OCI-M2 (cell line): ENCODE measurements at regions not wholly inside any gene's neighbourhood (a gene's known extent, or its start where the extent isn't known, plus 50 kb on each side); places are given as distances from the start of the nearest gene placed in this dataset.

Experiments used
- DNase-seq: peaks from one replicate; lab custom pipeline; 2025; ENCODE audit not compliant: unreplicated experiment; lab: John Stamatoyannopoulos, UW

DNA sequence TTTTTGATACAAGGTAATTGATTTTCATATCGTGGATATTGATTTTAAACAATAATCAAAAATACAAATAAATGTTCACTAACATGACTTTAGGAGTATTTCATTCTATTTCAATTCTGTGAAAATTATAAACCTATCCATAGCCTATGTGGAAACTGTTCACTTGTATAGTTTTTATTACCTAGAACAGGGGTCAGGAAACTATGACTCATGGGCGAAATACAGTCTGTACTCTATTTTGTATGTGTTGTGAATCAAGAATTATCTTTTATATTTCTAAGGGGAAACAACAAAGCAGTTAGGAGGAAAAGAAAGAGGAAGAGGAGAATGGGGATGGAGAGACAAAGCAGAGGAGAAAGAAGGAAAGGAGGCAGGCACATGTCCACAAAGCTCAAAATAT, 181.7 kb upstream of the VRK2 start:
- DNase-seq, result no peak

GRCh38 chr2:57867730-57868129, 178.9 kb upstream of the VRK2 start:
- no peak for DNase-seq

- no peak for DNase-seq
Observed at GRCh38 chr2:57868619-57869139, 177.9 kb upstream of the VRK2 start.

GRCh38 chr2:57869758-57870344, 176.8 kb upstream of the VRK2 start:
- DNase-seq, result no peak

DNA sequence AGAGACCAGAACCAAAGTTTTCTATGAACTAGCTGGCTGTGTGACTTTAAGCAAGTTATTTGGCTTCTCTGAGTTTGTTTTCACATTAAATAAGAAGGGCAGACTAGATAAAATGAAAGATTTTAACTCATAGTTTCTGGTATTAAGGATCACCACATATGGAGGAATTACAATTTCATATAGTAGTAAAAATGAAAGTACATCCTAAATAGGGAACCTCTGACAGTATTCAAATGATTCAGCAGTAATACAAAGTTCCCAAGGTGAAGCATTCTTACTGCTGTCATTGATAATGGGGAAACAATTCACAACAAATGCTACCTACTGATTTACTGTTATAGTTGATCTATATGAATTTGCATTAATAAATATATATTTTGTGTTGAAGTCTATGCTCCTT, 170.3 kb upstream of the VRK2 start:
- no peak for DNase-seq

DNA sequence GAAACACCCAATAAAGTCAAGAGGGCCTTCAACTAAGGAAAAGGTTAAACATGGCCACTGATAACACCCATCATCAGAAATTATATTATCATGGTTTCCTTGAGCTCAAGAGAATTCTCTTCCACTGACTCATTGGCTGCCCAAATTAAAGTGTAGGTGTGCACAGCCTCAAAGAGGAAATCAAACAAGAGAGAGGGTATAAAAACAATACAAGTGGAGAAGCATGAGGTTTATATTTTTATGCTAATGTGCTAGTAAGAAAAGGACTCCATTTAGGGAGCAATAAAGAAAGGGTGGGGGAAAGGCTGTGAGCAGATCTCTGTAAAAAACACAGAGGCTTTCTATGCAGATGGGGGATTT, 168.8 kb upstream of the VRK2 start:
- no peak for DNase-seq

DNA sequence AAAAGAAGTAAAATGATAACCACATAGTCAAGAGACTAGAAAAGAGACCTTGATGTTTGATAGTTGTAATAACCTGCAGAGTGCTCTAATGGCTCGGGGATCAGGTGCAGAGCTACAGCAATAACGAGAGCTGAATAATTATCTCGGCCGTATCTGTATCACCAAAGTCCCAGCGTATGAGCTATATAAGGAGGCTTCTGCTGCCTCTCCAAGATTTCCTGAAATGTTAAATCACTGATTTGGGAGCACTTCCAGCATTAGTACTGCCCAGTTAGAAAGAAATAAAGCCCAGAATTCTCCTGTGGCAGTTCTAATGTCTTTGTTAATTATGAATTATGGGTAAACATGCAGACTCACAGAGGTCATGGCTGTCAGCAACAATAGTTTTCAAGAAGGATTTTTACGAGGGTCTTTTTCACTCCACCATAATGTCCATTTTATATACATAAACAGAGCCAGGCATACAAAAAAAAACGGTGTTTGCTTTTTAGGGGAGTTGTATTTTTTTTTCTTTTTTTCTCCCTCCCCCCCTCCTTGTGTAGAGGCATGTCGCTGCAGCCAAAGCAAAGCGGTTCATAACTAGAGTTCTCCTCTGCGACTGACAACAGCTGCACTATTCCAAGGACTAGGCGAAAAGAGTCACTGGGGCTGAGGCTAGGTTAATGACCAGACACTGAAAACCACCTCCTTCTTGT, 168.3 kb upstream of the VRK2 start:
- no peak for DNase-seq

DNA sequence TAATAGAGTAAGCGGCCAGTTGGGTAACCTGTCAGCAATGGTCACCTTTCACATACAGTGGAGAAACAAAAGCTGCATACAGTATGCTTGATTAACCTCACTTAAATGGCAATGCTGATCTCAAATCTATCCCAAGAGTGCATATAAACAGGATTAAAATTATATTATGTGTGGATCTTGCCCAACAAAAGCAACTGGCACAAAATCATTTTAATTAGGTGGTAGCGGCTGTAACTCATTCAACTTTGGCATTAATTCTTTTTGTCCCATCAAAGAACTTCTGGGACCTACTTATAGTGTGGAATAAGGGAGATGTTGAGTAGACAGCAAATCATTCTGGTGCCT, 167.8 kb upstream of the VRK2 start:
- DNase-seq, result no peak

GRCh38 chr2:57880446-57880845, 166.2 kb upstream of the VRK2 start:
- DNase-seq, result no peak

DNA sequence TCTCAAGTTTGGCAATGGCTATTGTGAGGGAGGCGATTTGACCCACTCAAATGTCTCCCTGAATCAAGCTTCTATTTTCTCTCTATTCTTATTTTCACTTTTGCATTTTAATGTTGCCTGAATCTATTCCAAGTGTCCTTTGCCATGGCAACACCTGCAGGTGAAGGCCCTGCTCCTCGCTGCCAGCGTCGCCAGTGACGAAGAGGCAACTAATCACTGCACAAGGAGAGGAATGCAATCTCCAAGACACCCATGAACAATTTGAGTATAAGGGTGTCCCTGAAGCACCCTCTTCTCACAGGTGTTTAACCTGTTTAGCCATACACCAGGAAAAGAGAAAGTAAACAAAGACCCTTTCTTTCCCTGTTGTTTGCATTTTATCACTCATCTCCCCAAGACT, 165.6 kb upstream of the VRK2 start:
- no peak for DNase-seq

DNA sequence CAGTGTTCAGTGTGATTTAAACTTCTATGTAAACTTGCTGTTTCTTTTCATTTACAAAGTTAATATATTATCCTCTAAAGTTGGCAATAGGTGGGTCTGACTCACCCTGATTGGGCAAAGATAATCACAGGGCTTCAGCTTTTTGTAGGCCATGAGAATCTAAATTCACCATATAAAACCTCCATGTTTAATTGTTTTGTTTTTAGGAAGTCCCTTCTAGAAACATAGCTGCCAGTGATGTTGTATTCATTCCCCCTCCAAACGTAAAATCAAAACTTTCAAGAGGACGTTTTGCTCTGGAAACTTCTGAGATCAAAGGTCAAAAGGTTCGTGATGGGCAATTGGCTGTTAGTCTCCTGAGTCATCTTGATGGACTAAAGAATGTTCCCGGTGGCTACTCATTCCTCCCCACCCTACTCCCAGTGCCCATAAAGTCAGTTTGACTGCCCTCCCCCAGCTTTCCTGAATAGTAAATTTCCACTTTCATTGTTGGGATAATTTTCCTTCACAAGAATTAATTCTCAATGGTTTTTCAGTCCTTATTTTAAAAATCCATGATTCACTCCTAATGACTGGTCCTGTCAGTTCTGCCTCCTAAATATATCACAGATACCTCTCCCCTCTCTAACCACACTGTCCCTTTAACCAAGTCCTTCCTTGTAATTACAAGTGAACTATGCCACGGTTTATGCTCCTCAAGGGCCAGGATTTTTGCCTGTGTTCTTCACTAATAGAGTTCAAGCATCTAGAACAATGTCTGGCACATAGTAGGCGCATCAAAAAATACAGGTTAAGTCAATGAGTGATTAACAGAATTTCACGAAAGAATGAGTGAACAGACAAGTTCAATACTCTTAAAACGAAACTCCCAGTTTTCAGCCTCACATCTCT, 164.4 kb upstream of the VRK2 start:
- DNase-seq, result no peak

DNA sequence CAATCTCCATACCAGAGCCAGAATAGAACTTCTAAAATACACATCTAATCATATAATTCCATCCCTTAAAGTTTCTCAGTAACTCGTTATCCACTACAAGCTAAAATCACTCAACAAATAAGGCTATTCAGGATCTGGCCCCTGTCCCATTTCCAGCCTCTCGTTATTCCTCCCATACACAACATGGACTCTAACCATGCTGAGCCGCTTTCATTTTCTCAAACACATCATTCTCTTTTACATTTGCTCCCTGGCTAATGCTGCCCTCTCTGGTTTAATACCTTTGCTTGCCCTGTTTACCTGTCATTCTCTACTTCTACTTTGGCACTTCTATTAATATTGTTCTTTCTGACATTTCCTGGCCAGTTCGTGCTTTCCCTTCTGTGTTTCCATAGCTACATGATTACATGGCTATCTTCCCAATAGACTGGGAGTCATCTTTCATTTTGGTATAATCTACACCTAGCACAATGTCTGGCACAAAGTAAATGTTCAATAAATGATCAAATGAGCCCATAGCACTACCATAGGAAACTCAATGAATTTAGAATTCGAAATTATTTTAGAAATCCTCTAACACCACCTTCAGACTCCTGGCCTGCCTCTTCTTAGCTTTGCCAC, 163.6 kb upstream of the VRK2 start:
- no peak for DNase-seq

DNA sequence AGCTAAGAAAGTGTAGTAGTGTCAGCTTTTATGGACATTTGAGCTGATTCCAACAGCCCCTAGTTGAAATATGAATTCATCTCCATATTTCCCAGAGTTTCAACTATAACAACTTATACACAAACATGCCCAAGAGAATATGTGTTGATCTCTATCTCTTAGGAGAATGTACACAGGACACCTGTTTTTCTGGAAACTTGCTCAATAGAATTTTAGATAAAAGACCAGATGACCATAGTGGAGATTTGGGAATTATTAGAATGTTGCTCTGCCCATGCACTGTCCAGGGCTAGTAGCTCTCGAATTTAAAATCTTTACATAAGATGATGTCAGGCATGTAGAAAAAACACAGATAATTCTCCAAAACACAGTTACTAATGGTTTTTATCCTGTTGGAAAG, 162.3 kb upstream of the VRK2 start:
- no peak for DNase-seq

DNA sequence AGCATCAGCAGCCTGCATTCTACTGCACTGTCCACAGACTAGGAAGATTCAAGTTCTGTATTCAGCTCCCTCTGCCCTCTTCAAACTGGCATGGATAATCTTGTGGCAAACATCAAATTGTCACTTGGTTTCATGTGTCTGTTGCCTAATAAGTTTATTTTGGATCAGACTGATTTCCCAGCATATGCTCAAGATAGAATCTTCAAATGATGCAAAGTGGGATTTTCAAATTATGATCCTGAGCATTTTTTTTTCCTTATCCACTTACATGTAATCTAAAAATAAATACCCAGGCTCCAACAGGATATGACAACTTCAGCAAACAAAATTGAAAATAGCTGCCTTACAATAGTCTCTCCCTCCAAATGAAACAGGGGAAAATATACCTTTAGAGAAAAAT, 160.9 kb upstream of the VRK2 start:
- no peak for DNase-seq

DNA sequence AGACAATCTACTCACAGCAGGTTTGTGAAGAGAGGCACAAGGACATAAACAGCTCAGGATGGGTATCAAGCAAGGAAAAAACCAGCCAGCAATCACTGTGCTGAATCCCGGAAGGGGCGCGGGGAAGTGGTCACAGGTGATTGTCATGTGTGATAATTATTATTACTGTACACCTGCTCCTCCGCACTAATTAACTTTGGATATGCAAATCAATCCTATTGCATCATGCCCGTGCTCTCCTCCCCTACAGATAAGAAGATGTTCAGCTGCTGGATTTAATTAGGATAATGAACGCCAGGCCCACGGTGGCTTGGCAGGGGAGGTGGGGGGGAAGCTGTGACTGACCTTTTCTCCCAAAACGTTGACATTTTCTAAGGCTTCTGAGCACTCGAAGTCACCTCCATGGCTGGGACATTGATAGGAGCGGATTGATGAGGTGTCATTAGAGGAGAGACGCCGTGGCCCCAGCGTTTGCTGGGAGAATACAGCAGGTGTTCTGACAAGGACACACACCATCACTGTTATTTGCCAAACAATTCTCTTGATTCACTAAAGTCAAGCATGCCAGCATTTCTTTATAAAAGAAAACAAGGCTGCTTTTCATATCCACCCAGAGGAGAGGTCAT, 160.3 kb upstream of the VRK2 start:
- no peak for DNase-seq

GRCh38 chr2:57888463-57888862, 158.1 kb upstream of the VRK2 start:
- no peak for DNase-seq

GRCh38 chr2:57890464-57890863, 156.1 kb upstream of the VRK2 start:
- no peak for DNase-seq

DNA sequence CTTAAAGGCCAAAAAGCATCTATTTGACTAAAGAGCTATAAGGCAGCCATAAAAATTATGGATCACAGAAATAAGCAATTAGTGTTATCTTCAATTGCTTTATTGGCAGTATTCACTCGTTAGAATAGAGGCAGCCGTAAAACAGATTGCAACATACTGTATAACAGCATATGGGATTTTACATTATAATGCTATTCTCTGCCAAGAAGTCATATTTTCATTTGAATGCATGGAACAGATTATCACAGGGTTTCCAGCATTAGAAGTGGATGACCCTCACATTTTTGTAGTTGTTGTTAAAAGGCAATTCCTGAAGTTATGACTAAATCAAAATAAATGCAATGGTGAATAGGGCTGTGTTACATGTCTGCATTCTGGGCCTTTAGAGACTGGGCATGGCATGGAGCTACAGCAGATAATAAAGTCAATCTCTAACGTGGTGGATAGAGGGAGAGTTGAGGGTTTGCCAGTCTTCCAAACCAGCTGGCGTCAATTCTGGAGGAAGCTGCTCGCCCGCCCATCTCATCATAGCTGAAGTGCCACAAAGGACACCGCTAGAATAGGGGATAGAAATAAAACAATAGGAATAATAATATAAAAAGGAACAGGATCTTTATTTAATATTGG, 155.4 kb upstream of the VRK2 start:
- DNase-seq, result no peak

GRCh38 chr2:57892920-57893319, 153.7 kb upstream of the VRK2 start:
- DNase-seq, result no peak

- no peak for DNase-seq
Observed at GRCh38 chr2:57893347-57893746, 153.3 kb upstream of the VRK2 start.

DNA sequence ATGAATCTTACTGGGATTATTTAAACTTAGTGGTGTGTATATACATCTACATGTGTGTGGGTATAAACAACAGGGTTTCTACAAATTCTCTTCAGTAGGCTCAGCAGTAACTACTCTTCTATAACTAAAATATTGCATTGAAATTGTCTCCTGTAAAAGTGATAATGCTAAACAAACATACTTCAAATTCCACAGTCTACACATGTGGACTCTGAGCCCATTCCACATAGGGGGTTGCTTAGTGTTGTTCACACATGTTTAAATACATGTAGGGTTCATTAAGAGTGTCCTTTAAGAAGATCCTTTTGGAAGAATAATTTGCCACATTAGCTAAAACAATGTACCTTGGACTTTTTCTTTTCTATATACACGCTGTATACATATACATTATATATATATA, 152.8 kb upstream of the VRK2 start:
- DNase-seq, result no peak
